Thyroid gland (tissue), 4 donors: ENCODE measurements at regions not wholly inside any gene's neighbourhood (a gene's known extent, or its start where the extent isn't known, plus 50 kb on each side); places are given as distances from the start of the nearest gene placed in this dataset.
"Not testable (repeated sequence)": the region's sequence is repeated elsewhere in the genome, so short reads cannot be mapped to it uniquely, and the experiment has no call there.

Experiments
- DNase-seq, 2 donors: peaks; one replicate each; pipeline ENCODE4 v3.0.0-alpha.2; 2019
- H3K27ac ChIP-seq, 3 donors: fragments of 200-600 bp; sonication (generic); 1 replicate in 2 of 3; 2 replicates in 1 of 3; pipeline ENCODE4 v1.5.1; 2016 to 2019; ENCODE audit warnings: mild to moderate bottlenecking in 1 of 3, moderate library complexity in 1 of 3
- H3K27me3 ChIP-seq: fragments of 200-600 bp; sonication (generic); one replicate; pipeline ENCODE4 v1.5.1; 2019
- H3K36me3 ChIP-seq, 2 donors: fragments of 200-600 bp; sonication (generic); one replicate each; pipeline ENCODE4 v1.5.1; 2016 to 2019
- H3K4me1 ChIP-seq, 2 donors: fragments of 200-600 bp; sonication (generic); one replicate each; pipeline ENCODE4 v1.5.1; 2017 to 2019
- H3K4me3 ChIP-seq, 3 donors: fragments of 200-600 bp; sonication (generic); replicated peaks in 1 of 3; 1 replicate in 2 of 3; 2 replicates in 1 of 3; pipeline ENCODE4 v1.5.1; 2016; ENCODE audit warnings: mild to moderate bottlenecking in 1 of 3
- H3K9me3 ChIP-seq: fragments of 200-600 bp; sonication (generic); one replicate; pipeline ENCODE4 v1.5.1; 2017
- POLR2A ChIP-seq, 2 donors: fragments of 450-650 bp; IDR thresholded peaks; one replicate each; pipeline ENCODE4 v1.6.1; 2017; ENCODE audit warnings: antibody characterized with exemption in 2 of 2, mild to moderate bottlenecking in 2 of 2, moderate library complexity in 1 of 2
- WGBS, 2 donors: methylation state at CpG; one replicate each; pipeline ENCODE4 v1.1.5; 2017; 5-methylcytosine and 5-hydroxymethylcytosine counted together
- intact Hi-C: fragments of 100-400 bp; cut with DNase I; formaldehyde crosslinking; loops from one replicate; pipeline ENCODE4 v1.15.1; 2023
- TF ChIP-seq, protein P1 (sequence below), 6 experiments: fragments of 200-600 bp in 3 of 6; fragments of 450-650 bp in 3 of 6; sonication (generic) in 3 of 6; IDR thresholded peaks; one replicate each; pipeline ENCODE4 v1.5.1; 2016 to 2019; ENCODE audit warnings: antibody characterized with exemption in 6 of 6, mild to moderate bottlenecking in 2 of 6, inconsistent platforms in 1 of 6, moderate library complexity in 1 of 6

DNA sequence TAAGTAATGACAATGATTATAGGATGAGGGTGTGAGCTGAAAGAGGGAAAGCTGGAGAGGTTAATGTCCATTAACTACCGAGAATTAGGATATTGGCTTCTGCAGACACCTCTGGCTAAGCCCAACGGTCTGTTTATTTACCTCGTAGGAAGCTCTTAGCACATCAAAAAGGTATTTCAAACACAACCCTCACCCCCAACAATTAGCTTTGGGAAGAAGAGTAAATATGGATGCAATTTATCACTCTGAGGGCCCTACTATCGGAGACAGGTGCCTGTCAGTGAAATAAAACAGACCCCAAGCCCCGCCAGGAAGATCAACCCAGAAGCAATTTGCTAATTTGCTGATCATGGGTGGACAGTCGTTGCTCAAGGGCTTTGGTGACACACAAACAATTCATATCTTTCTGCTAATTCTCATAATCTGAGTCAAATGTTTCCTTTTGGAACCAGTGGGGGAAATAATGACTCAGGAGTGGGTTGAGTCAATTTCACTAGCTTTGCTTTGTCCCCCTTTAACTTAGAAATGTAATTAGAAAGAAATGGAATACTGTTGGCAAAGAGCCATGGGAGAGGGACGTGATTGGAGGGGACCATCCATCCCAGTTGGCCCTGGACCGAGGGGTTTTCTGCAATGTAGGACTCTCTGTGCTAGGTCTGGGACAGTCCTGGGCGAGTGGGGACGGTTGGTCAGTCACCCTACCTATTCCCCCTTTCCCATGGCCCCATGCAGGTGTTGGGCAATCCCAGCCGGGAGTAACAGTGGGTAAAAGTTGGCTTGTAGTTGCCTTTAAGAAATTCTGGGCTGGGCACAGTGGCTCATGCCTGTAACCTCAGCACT, 99.1 kb upstream of the MED13L start:
- peaks cover 7% of the 10 kb centered on the region in 2 donors for H3K4me1 ChIP-seq
- H3K27ac ChIP-seq = no peak overlapping the region
- no peak for TF ChIP-seq POLR2A (IDR thresholded peaks at IDR 0.05)
- TF ChIP-seq, protein P1, sequence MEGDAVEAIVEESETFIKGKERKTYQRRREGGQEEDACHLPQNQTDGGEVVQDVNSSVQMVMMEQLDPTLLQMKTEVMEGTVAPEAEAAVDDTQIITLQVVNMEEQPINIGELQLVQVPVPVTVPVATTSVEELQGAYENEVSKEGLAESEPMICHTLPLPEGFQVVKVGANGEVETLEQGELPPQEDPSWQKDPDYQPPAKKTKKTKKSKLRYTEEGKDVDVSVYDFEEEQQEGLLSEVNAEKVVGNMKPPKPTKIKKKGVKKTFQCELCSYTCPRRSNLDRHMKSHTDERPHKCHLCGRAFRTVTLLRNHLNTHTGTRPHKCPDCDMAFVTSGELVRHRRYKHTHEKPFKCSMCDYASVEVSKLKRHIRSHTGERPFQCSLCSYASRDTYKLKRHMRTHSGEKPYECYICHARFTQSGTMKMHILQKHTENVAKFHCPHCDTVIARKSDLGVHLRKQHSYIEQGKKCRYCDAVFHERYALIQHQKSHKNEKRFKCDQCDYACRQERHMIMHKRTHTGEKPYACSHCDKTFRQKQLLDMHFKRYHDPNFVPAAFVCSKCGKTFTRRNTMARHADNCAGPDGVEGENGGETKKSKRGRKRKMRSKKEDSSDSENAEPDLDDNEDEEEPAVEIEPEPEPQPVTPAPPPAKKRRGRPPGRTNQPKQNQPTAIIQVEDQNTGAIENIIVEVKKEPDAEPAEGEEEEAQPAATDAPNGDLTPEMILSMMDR (IDR thresholded peaks at IDR 0.05) = no peak
- WGBS, 2 donors = 71 to 75% methylated on average over 11 of the region's 11 CpGs
- H3K9me3 ChIP-seq = no peaks in the 10 kb centered on the region
- no peak overlapping the region for H3K4me3 ChIP-seq
- intact Hi-C loops = no loop called here
- no peak for DNase-seq
- no peaks in the 10 kb centered on the region for H3K36me3 ChIP-seq
- no peaks in the 10 kb centered on the region for H3K27me3 ChIP-seq

DNA sequence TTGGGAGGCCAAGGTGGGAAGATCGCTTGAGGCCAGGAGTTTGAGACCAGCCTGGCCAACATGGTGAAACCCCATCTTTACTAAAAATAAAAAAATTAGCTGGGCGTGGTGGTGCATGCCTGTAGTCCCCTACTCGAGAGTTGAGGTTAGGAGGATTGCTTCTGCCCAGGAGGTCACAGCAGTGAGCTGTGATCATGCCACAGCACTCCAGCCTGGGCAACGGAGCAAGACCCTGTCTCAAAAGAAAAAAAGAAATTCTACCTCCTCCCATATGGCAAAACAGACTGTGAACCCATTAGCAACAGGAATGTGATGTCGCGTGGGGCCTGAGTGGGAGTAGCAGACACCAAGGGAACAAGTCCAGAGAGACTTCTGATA, 99.7 kb upstream of the MED13L start:
- intact Hi-C loops, H3K36me3 ChIP-seq, H3K4me3 ChIP-seq, DNase-seq, H3K27me3 ChIP-seq, H3K27ac ChIP-seq, H3K9me3 ChIP-seq: not testable (repeated sequence)
- 87 to 88% methylated on average over 6 of the region's 6 CpGs for whole genome bisulfite sequencing, 2 donors
- H3K4me1 ChIP-seq = peaks cover 7 to 10% of the 10 kb centered on the region in 2 donors

GRCh38 chr12:116378002-116378401, 100.5 kb upstream of the MED13L start:
- H3K27ac ChIP-seq = no peak overlapping the region
- no peak for TF ChIP-seq POLR2A (IDR thresholded peaks at IDR 0.05)
- TF ChIP-seq, protein P1 (IDR thresholded peaks at IDR 0.05) = no peak
- no peaks in the 10 kb centered on the region for H3K27me3 ChIP-seq
- intact Hi-C loops = no loop called here
- H3K9me3 ChIP-seq = no peaks in the 10 kb centered on the region
- H3K4me1 ChIP-seq = peaks cover 11 to 17% of the 10 kb centered on the region in 2 donors
- H3K4me3 ChIP-seq = no peak overlapping the region
- WGBS, 2 donors = 94% methylated on average over 11 of the region's 11 CpGs
- no peak for DNase-seq
- H3K36me3 ChIP-seq = no peaks in the 10 kb centered on the region

DNA sequence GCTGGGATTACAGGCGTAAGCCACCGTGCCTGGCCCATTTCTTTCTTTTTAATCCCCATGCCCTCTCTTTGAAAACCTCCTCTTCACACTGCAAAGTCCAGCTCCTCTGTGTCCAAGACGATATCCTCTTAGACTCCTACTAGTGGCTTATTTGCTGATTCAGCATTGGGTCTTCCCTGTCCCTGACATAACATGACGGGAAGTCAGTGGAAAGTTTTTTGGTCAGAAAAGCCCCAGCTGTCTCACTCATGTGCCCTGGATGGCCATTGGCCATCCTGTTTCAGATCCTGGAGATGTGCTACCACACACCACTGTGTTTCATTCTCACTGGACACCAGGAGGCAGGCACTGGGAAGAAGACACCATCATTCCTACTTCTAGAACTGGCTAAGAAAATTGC, 102.6 kb upstream of the MED13L start:
- TF ChIP-seq, protein P1 (IDR thresholded peaks at IDR 0.05) = no peak
- no peak for TF ChIP-seq POLR2A (IDR thresholded peaks at IDR 0.05)
- intact Hi-C loops = no loop called here
- peaks cover 15 to 30% of the 10 kb centered on the region in 2 donors for H3K4me1 ChIP-seq
- DNase-seq = no peak
- no peaks in the 10 kb centered on the region for H3K36me3 ChIP-seq
- H3K27me3 ChIP-seq = no peaks in the 10 kb centered on the region
- H3K9me3 ChIP-seq = no peaks in the 10 kb centered on the region
- no peak overlapping the region for H3K27ac ChIP-seq
- 86 to 92% methylated on average over 4 of the region's 4 CpGs for WGBS, 2 donors
- no peak overlapping the region for H3K4me3 ChIP-seq

DNA sequence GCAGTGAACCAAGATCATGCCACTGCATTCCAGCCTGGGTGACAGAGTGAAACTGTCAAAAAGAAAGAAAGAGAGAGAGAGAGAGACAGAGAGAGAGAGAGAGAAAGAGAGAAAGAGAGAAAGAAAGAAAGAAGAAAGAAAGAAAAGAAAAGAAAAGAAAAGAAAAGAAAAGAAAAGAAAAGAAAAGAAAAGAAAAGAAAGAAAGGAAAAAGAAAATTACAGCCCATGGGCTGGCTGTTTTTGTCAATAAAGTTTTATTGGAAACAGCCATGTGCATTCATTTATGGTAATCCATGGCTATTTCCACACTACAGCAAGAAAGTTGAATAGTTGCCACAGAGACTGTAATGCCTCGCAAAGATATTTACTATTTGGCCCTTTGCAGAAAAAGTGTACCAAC, 103.2 kb upstream of the MED13L start:
- H3K27me3 ChIP-seq, intact Hi-C loops, DNase-seq, H3K36me3 ChIP-seq, H3K4me3 ChIP-seq, H3K9me3 ChIP-seq, H3K27ac ChIP-seq: not testable (repeated sequence)
- H3K4me1 ChIP-seq = peaks cover 15 to 30% of the 10 kb centered on the region in 2 donors
- WGBS, 2 donors = 96 to 100% methylated on average over 1 of the region's 1 CpG

GRCh38 chr12:116381240-116381743, 103.8 kb upstream of the MED13L start:
- no peaks in the 10 kb centered on the region for H3K27me3 ChIP-seq

More at GRCh38 chr12:116381240-116381743, 103.8 kb upstream of the MED13L start:
- Histone ChIP-seq H3K4me1 (peaks cover 15 to 28% of the 10 kb centered on the region in 2 donors), H3K36me3 (no peaks in the 10 kb centered on the region), H3K9me3 (no peaks in the 10 kb centered on the region), H3K4me3 (no peak overlapping the region), H3K27ac (no peak overlapping the region)
- intact Hi-C loops = no loop called here
- TF ChIP-seq, protein P1 (IDR thresholded peaks at IDR 0.05) = no peak
- TF ChIP-seq POLR2A (IDR thresholded peaks at IDR 0.05) = no peak
- WGBS, 2 donors = 41 to 47% methylated on average over 14 of the region's 14 CpGs
- no peak for DNase-seq
